ENCODE measurements at regions not wholly inside any gene's neighbourhood (a gene's known extent, or its start where the extent isn't known, plus 50 kb on each side); places are given as distances from the start of the nearest gene placed in this dataset.

GRCh38 chr10:3478153-3478552 is 305.6 kb upstream of the PITRM1 start:
- Histone ChIP-seq H3K27me3 (no peaks in the 10 kb centered on the region), H3K4me1 (peaks cover 0 to 4% of the 10 kb centered on the region in 2 donors), H3K9me3 (no peaks in the 10 kb centered on the region), H3K27ac (peak overlapping the region in 1 of 2 donors; percentile 56), H3K4me3 (no peak overlapping the region), H3K36me3 (no peaks in the 10 kb centered on the region)
- TF ChIP-seq CTCF (IDR thresholded peaks at IDR 0.05) (no peak), POLR2A (IDR thresholded peaks at IDR 0.05) (no peak)
- no peak for DNase-seq
- intact Hi-C loops (cut with DNase I; ENCODE audit: low total_unique reads) = no loop called here

GRCh38 chr10:3477683-3478082 is 305.1 kb upstream of the PITRM1 start:
- TF ChIP-seq CTCF (IDR thresholded peaks at IDR 0.05) = no peak
- no peak for TF ChIP-seq POLR2A (IDR thresholded peaks at IDR 0.05)
- DNase-seq = no peak
- Histone ChIP-seq H3K9me3 (no peaks in the 10 kb centered on the region), H3K4me3 (no peak overlapping the region), H3K27me3 (no peaks in the 10 kb centered on the region), H3K27ac (peak overlapping the region in 1 of 2 donors; percentile 56), H3K4me1 (peaks cover 0 to 8% of the 10 kb centered on the region in 2 donors), H3K36me3 (no peaks in the 10 kb centered on the region)
- intact Hi-C loops (cut with DNase I; ENCODE audit: low total_unique reads) = no loop called here

GRCh38 chr10:3476640-3477448 is 304.3 kb upstream of the PITRM1 start:
- Histone ChIP-seq H3K4me1 (peaks cover 3 to 10% of the 10 kb centered on the region in 2 donors), H3K36me3 (no peaks in the 10 kb centered on the region), H3K4me3 (no peak overlapping the region), H3K9me3 (no peaks in the 10 kb centered on the region), H3K27ac (peak overlapping the region in 1 of 2 donors; percentile 56), H3K27me3 (no peaks in the 10 kb centered on the region)
- TF ChIP-seq POLR2A (IDR thresholded peaks at IDR 0.05) (no peak), CTCF (IDR thresholded peaks at IDR 0.05) (no peak)
- intact Hi-C loops (cut with DNase I; ENCODE audit: low total_unique reads) = no loop called here
- DNase-seq = no peak

DNA sequence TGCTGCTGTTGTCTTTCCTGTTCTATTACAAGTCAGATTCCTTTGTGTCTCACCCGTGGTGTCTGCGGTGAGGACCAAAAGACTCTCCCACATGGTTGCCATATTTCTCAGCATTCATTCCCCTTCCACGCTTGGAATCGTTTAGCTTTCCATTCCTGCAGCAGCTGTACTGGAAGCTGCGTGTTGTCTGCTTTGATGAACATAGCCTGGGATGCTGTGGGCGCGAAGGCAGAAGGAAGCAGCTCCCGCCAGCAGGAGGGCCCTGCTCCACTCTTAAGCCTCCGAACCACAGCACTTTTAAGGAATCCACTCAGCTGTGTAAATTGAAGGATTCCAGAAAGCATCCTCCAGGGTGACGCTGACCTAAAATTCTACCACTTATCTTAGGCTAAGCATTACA is 303.6 kb upstream of the PITRM1 start:
- intact Hi-C loops (cut with DNase I; ENCODE audit: low total_unique reads) = no loop called here
- H3K27me3 ChIP-seq = no peaks in the 10 kb centered on the region
- H3K27ac ChIP-seq = peak overlapping the region in 1 of 2 donors; percentile 58
- no peak for DNase-seq
- peaks cover 7 to 13% of the 10 kb centered on the region in 2 donors for H3K4me1 ChIP-seq
- H3K9me3 ChIP-seq = no peaks in the 10 kb centered on the region
- TF ChIP-seq POLR2A (IDR thresholded peaks at IDR 0.05) (no peak), CTCF (IDR thresholded peaks at IDR 0.05) (no peak)
- no peaks in the 10 kb centered on the region for H3K36me3 ChIP-seq
- no peak overlapping the region for H3K4me3 ChIP-seq

GRCh38 chr10:3475367-3475766 is 302.8 kb upstream of the PITRM1 start:
- Histone ChIP-seq H3K9me3 (no peaks in the 10 kb centered on the region), H3K27me3 (no peaks in the 10 kb centered on the region), H3K36me3 (no peaks in the 10 kb centered on the region), H3K4me1 (peaks cover 7 to 13% of the 10 kb centered on the region in 2 donors), H3K27ac (peak overlapping the region in 1 of 2 donors; percentile 58), H3K4me3 (no peak overlapping the region)
- TF ChIP-seq POLR2A (IDR thresholded peaks at IDR 0.05) (no peak), CTCF (IDR thresholded peaks at IDR 0.05) (no peak)
- intact Hi-C loops (cut with DNase I; ENCODE audit: low total_unique reads) = no loop called here
- DNase-seq = no peak
